ENCODE measurements at regions not wholly inside any gene's neighbourhood (a gene's known extent, or its start where the extent isn't known, plus 50 kb on each side); places are given as distances from the start of the nearest gene placed in this dataset.

DNA sequence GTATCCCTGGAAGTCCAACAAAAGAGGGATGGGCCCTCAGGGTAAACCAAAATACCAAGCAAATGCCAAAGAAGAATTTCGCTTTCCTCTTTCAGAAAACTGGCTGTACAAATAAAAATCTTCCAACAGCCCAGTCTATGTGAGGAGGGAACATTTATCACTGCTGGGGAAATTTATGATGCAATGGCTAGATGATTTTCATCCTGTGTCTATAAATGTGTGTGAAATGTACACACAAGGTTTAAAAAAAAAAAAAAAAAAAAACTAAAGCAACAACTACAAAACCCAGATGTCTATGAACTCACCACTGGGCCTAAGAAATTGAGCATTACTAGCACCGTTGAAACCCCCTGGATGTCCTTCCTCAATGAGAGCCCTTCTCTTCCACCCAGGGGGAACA, 68.7 kb upstream of the SLC4A11 start:
- DNase-seq: no peak

DNA sequence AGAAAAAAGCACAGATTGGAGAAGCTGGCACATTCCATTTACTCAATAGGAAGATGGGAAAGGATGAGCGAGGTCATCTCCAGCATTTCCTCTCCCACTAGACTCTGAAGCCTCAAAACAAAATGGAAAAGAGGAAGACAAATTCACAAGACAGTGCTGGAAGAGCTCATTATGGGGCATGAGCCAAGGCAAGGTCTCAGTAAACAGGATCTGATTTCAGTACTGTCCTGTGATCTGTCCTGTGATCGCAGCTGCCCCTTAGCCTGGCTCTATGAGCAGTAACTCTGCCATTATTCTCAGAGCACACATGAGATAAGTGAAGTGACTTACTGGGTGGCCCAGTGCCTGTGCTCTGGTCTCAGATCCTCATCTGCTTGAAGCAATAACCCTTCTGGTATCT, 68.1 kb upstream of the SLC4A11 start:
- DNase-seq: no peak

DNA sequence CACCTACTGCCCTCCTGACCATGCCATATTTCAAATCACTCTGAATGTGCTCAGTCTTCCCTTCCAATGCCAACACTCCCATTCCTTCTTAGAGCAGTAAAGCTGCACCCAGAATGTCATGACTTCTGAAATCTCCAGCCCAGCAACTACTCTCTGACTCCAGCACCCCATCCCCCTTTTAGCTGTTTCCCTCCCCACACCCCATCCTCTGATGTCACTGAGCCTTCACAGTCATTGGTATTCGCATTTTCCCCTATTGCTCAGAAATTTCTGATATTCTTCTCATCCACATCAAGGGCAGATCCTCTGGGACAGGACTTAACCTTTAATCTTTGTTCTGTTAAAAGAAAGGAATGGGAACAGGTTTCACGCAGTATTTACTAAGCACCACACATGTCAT, 67.1 kb upstream of the SLC4A11 start:
- no peak for DNase-seq

DNA sequence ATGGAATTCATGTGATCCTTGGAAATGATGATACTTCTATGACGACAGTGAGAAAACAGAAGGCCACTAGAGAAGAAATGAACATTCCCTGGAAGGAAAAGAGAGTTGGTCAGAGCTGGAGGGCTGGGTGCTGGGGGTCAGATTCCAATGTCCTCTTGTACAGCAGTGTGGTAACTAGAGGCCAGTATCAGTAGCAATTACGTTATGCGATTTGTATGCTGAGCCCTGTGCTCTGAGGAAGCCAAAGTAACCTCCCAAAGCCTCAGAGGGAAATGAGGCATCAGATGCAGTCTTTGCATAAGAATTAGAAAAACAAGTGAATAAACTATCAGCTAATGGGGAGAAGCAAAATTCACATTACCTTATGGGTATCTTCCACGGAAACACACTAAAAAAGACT, 65.5 kb upstream of the SLC4A11 start:
- no peak for DNase-seq

DNA sequence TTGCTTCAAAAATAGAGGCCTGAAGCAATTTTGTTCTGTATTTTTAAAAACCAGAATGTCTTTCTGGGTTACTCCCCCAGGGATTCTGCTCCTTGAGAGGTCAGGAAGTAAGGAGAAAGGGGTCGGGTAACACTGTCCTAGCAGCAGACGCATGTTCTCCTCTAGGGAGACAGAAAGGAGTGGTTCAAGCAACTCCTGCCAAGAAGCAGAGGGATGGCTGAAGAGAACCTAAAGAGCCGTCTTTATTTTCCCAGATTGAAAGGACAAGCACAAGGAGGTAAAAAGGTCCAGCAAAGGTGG, 58.0 kb upstream of the SLC4A11 start:
- no peak for DNase-seq

DNA sequence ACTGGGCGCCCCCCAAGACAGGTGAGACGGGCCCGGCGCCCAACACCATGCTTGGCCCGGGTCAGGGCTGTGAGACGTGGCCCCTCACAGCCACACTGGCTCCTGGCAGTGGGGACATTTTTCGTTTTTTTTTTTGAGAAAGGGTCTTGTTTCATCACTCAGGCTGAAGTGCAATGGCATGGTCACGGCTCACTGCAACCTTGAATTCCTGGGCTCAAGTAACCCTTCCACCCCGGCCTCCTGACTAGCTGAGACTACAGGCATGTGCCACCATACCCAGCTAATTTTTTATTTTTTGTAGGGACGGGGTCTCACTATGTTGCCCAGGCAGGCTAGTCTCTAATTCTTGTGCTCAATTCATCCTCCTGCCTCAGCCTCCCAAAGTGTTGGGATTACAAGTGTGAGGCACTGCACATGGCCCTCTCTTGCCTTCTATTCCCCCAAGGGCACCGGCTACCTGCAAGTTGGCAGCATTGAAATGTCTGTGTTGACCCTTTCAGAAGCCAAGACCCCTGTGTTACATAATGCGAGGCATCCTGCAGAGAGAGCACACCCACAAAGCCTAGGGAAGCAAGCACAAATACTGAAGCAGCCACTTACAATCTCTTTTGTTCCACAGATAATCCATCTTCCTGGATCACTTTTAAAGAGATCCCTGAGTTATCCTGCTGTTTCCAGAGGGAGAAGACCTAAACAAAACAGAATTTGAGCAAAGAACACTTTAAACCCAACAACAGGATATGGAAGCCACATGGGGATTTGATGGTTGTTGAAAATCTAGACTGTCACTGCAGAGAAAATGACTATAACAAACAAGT, 57.5 kb upstream of the SLC4A11 start:
- DNase-seq: no peak
